GM10248 (cell line): ENCODE measurements at regions not wholly inside any gene's neighbourhood (a gene's known extent, or its start where the extent isn't known, plus 50 kb on each side); places are given as distances from the start of the nearest gene placed in this dataset.

Experiments used
- CTCF ChIA-PET: fragments of 300-600 bp; sonication (Branson Sonifier 250); formaldehyde crosslinking; extraction: SDS; loops from one replicate; lab custom pipeline; 2021; ENCODE audit warnings: antibody characterized with exemption; lab: Yijun Ruan, JAX
- POLR2A ChIA-PET: fragments of 350-650 bp; sonication (Branson Sonifier 250); formaldehyde crosslinking; extraction: SDS; loops from one replicate; lab custom pipeline; 2020; ENCODE audit warnings: antibody characterized with exemption; lab: Yijun Ruan, JAX
- DNase-seq: peaks from one replicate; pipeline ENCODE4 v3.0.0; 2012; ENCODE audit errors: extremely low spot score
- TF ChIP-seq, protein P1 (sequence below): IDR thresholded peaks from 2 replicates; pipeline ENCODE4 v1.5.1; 2012; ENCODE audit warnings: mild to moderate bottlenecking, low read depth; ENCODE audit errors: extremely low read depth, missing control alignments, control extremely low read depth

DNA sequence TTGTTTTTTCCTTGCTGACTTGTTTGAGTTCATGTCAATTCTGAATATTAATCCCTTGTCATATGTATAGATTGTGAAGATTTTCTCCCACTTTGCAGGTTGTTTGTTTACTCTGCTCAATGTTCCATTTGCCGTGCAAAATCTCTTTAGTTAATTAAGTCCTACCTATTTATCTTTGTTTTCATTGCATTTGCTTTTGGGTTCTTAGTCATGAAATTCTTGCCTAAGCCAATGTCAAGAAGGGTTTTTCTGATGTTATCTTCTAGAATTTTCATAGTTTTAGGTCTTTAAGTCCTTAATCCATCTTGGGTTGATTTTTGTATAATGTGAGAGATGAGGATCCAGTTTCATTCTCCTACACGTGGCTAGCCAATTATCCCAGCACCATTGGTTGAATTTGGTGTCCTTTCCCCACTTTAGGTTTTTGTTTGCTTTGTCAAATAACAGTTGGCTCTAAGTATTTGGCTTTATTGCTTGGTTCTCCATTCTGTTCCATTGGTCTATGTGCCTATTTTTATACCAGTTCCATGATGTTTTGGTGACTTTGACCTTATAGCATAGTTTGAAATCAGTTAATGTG is 163.1 kb upstream of the PGR start:
- no peak for DNase-seq
- TF ChIP-seq, protein P1, sequence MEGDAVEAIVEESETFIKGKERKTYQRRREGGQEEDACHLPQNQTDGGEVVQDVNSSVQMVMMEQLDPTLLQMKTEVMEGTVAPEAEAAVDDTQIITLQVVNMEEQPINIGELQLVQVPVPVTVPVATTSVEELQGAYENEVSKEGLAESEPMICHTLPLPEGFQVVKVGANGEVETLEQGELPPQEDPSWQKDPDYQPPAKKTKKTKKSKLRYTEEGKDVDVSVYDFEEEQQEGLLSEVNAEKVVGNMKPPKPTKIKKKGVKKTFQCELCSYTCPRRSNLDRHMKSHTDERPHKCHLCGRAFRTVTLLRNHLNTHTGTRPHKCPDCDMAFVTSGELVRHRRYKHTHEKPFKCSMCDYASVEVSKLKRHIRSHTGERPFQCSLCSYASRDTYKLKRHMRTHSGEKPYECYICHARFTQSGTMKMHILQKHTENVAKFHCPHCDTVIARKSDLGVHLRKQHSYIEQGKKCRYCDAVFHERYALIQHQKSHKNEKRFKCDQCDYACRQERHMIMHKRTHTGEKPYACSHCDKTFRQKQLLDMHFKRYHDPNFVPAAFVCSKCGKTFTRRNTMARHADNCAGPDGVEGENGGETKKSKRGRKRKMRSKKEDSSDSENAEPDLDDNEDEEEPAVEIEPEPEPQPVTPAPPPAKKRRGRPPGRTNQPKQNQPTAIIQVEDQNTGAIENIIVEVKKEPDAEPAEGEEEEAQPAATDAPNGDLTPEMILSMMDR, result no peak
- CTCF ChIA-PET, result no interaction called here
- POLR2A ChIA-PET, result no interaction called here

DNA sequence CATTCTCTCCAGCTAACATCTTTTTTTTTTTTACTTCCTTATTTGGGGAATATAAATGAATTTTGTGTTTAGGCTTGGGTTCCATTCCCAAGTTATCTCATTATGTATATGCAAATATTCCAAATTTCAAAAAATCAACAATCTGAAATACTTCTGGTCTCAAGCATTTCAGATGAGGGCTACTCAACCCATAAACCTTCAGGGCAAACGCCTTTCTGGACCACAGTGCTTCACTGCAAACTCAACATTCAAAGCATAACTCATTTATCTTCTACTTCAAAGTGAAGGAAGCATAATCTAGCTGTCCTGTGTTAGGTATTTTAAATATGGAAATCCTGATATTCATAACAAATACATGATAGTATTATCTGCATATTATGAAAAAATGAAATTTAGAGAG is 161.7 kb upstream of the PGR start:
- CTCF ChIA-PET, result no interaction called here
- TF ChIP-seq, protein P1, result no peak
- POLR2A ChIA-PET, result no interaction called here
- DNase-seq, result no peak

DNA sequence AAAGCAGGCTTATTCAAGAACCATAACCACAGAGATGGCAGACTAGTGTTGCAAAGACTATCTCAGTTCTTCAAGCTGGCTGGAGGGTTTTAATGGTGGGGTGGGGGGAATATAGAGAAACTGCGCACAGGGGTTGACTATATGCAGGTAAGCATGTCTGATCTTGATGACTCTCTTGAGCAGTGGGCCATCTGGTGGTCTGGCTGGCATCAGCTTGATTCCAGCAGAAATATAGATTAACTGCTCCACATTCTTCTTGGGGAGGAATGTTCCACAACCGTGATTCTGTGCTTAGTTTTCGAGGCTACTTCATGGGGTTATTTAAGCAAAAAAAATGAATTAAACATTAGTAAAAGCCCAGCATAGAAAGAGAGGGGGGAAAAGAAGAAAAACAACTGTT is 158.8 kb upstream of the PGR start:
- POLR2A ChIA-PET, result no interaction called here
- CTCF ChIA-PET, result no interaction called here
- TF ChIP-seq, protein P1, result no peak

DNA sequence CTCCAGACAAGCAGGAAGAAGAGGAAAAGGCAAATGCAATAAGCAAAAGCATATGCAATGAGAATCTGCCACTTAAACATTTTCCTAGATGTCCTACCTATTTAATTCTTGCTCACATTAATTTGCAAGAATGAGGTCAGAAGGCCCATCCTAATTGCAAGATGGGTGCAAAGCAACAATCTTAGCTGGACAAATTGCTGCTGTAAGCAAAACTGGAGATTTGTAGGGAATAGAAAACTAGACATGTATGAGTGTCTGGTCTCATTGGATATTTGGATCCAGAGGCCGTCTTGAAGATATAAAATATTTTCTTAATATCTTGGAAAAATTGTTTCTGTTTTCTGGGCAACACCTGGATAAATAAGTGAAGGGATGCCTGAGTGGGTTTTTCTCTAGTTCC is 150.1 kb upstream of the PGR start:
- ChIA-PET POLR2A (no interaction called here), CTCF (no interaction called here)
- TF ChIP-seq, protein P1, result no peak
- no peak for DNase-seq

More for the DNA sequence above, 158.8 kb upstream of the PGR start:
- DNase-seq, result no peak

DNA sequence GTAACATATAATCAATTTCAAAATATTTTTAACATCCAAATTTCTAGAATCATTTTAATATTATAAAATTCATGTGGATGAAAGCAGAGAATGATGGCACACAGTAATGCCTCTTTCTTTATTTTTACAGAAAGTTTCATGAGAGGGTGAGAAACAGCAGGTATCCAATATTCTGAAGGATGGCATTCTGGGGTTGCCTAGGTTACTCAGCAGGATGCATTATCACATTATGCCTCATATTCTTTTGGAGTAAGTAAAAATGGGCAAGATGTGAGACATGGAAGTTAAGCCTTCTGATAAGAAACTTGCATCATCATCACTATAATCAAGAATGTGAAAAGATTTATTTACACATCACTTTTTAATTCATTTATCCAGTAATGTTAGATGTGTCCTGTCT is 148.7 kb upstream of the PGR start:
- ChIA-PET POLR2A (no interaction called here), CTCF (interaction anchor here (1.7 kb wide), 1 partner anchor 15 kb away, joined by 4 read pairs; no protein-coding TSS in a partner anchor)
- DNase-seq, result no peak
- TF ChIP-seq, protein P1, result no peak

DNA sequence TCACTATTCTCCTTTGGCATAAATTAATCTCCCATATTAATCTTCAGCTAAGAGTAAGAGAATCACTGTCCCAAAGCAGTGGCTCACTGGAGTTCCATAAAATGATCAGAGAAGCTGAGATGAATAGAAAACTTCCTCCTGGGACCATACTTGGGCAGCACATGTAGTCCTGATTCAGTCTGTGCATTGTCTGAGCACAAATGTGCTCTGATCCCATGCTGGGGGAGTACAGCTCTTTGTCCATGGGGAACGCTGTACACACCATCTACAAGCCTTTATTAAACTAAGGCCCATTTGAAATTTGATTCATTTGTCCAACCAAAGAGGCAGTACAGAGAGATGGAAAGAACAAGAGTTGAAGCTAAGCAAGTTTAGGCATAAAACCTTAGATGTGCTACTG is 147.4 kb upstream of the PGR start:
- DNase-seq, result no peak
- POLR2A ChIA-PET, result no interaction called here

More for the DNA sequence above, 147.4 kb upstream of the PGR start:
- CTCF ChIA-PET, result interaction anchor here (1.7 kb wide), 1 partner anchor 13 kb away, joined by 4 read pairs; no protein-coding TSS in a partner anchor
- TF ChIP-seq, protein P1, result no peak
